ENCODE measurements at regions not wholly inside any gene's neighbourhood (a gene's known extent, or its start where the extent isn't known, plus 50 kb on each side); places are given as distances from the start of the nearest gene placed in this dataset.

GRCh38 chr3:94291686-94292085 lies 228.8 kb downstream of the NSUN3 start:
- DNase-seq (no peak), ATAC-seq (ENCODE audit: low read depth) (no peak)
- no peaks in the 10 kb centered on the region for H3K9me3 Mint-ChIP-seq
- no peaks in the 10 kb centered on the region for H3K36me3 Mint-ChIP-seq
- H3K27ac Mint-ChIP-seq, result no peak overlapping the region
- POLR2A ChIA-PET, result no interaction called here
- H3K27me3 Mint-ChIP-seq, result no peaks in the 10 kb centered on the region
- H3K4me1 Mint-ChIP-seq, result no peaks in the 10 kb centered on the region
- H3K4me3 Mint-ChIP-seq, result no peak overlapping the region

GRCh38 chr3:94292151-94292550 lies 229.3 kb downstream of the NSUN3 start:
- no peaks in the 10 kb centered on the region for H3K36me3 Mint-ChIP-seq
- H3K9me3 Mint-ChIP-seq, result no peaks in the 10 kb centered on the region
- POLR2A ChIA-PET, result no interaction called here
- H3K27me3 Mint-ChIP-seq, result no peaks in the 10 kb centered on the region
- H3K27ac Mint-ChIP-seq, result no peak overlapping the region
- no peak overlapping the region for H3K4me3 Mint-ChIP-seq
- ATAC-seq (ENCODE audit: low read depth), result no peak
- no peak for DNase-seq
- no peaks in the 10 kb centered on the region for H3K4me1 Mint-ChIP-seq

DNA sequence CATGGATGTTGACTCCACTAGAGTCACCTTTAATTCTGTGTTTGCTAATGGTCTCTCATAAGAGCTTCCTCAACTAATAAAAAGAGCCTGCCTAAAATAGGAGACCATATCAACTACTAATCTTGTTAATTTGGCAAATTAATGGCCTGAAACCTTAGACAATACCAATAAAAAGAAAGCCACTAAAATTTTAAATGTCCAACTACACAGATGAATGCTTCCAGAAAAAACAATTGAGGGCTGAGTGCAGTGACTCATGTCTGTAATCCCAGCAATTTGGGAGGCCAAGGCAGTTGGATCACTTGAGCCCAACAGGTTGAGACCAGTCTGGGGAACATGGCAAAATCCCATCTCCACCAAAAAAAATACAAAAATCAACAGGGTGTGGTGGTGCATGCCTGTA lies 230.9 kb downstream of the NSUN3 start:
- POLR2A ChIA-PET, result no interaction called here
- Mint-ChIP-seq H3K4me1 (no peaks in the 10 kb centered on the region), H3K27me3 (no peaks in the 10 kb centered on the region), H3K9me3 (no peaks in the 10 kb centered on the region), H3K4me3 (no peak overlapping the region), H3K27ac (no peak overlapping the region), H3K36me3 (no peaks in the 10 kb centered on the region)
- ATAC-seq (ENCODE audit: low read depth) (no peak), DNase-seq (no peak)

- no peak overlapping the region for H3K27ac Mint-ChIP-seq
- no peak for ATAC-seq (ENCODE audit: low read depth)
- POLR2A ChIA-PET, result no interaction called here
Observed at GRCh38 chr3:94294806-94295205, 231.9 kb downstream of the NSUN3 start.

DNA sequence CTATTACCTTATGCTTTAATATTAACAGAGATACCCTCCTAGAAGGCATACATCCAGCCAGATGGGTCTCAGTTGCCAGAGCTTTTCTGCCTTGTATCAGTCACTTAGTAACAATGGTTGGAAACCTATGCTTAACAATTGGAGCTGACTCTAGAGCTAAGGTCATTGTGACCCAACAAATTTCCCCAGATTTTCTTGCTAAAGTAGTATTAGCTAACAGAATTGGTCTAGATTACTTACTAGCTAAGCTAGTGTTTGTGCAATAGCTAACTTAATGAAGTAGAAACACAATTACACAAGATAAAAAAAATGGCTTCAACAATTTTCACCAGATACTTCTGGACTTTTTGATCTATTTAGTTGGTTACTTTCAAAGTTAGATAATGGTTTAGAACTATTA lies 236.9 kb downstream of the NSUN3 start:
- Mint-ChIP-seq H3K36me3 (no peaks in the 10 kb centered on the region), H3K4me1 (no peaks in the 10 kb centered on the region), H3K27ac (no peak overlapping the region), H3K4me3 (no peak overlapping the region), H3K27me3 (no peaks in the 10 kb centered on the region), H3K9me3 (no peaks in the 10 kb centered on the region)
- ATAC-seq (ENCODE audit: low read depth) (no peak), DNase-seq (no peak)
- POLR2A ChIA-PET, result no interaction called here

More at GRCh38 chr3:94294806-94295205, 231.9 kb downstream of the NSUN3 start:
- Mint-ChIP-seq H3K4me3 (no peak overlapping the region), H3K4me1 (no peaks in the 10 kb centered on the region), H3K9me3 (no peaks in the 10 kb centered on the region), H3K36me3 (no peaks in the 10 kb centered on the region), H3K27me3 (no peaks in the 10 kb centered on the region)
- no peak for DNase-seq

DNA sequence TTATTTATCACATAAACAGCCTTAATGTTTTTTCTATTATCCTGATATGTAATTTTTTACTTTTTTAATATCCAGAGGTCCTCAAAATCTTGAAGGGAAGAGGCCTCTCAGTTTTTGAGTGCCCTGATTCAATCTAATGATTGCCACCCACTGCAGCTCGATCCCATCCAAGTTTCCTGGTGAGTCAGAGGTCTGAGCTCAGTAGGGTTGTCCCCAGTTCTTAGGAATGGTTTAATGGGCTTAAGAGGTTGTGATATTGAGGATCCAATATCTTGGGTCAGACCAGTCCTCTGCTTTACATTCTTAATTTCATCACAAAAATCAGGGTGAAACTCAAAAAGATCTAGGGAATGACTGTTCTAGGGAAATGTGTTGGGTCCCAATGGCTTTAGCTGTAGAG lies 238.5 kb downstream of the NSUN3 start:
- no peaks in the 10 kb centered on the region for H3K27me3 Mint-ChIP-seq
- H3K27ac Mint-ChIP-seq, result no peak overlapping the region
- no peaks in the 10 kb centered on the region for H3K36me3 Mint-ChIP-seq
- no peak overlapping the region for H3K4me3 Mint-ChIP-seq
- POLR2A ChIA-PET, result no interaction called here
- H3K9me3 Mint-ChIP-seq, result no peaks in the 10 kb centered on the region
- ATAC-seq (ENCODE audit: low read depth), result no peak
- no peaks in the 10 kb centered on the region for H3K4me1 Mint-ChIP-seq
- DNase-seq, result no peak

DNA sequence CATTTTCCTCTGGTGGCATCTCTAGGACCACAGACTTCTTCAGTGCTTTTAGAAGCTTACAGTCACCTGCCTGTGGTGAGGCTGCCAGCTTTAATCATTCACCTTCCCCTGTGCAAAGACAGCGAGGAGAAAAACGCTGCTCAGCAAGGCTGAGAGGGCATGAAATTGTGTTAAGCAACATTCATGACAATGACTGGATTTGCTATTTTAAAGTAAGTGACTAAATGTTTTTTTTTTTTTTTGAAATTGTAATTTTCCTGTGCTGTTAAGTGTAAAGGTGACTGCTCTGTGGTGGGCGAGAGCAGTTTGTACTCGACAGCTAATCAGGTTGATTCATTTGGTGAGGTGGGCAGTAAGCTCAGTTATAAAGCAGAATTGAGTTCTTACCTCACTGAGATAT lies 240.4 kb downstream of the NSUN3 start:
- H3K9me3 Mint-ChIP-seq, result no peaks in the 10 kb centered on the region
- DNase-seq (no peak), ATAC-seq (ENCODE audit: low read depth) (no peak)
- H3K4me1 Mint-ChIP-seq, result no peaks in the 10 kb centered on the region
- no peaks in the 10 kb centered on the region for H3K36me3 Mint-ChIP-seq
- no peak overlapping the region for H3K4me3 Mint-ChIP-seq
- POLR2A ChIA-PET, result no interaction called here
- no peaks in the 10 kb centered on the region for H3K27me3 Mint-ChIP-seq
- H3K27ac Mint-ChIP-seq, result no peak overlapping the region

GRCh38 chr3:94303897-94304296 lies 241.0 kb downstream of the NSUN3 start:
- POLR2A ChIA-PET, result no interaction called here
- no peaks in the 10 kb centered on the region for H3K9me3 Mint-ChIP-seq
- no peak for DNase-seq
- H3K27ac Mint-ChIP-seq, result no peak overlapping the region
- no peaks in the 10 kb centered on the region for H3K4me1 Mint-ChIP-seq
- H3K27me3 Mint-ChIP-seq, result no peaks in the 10 kb centered on the region
- ATAC-seq (ENCODE audit: low read depth), result no peak
- no peak overlapping the region for H3K4me3 Mint-ChIP-seq
- no peaks in the 10 kb centered on the region for H3K36me3 Mint-ChIP-seq

DNA sequence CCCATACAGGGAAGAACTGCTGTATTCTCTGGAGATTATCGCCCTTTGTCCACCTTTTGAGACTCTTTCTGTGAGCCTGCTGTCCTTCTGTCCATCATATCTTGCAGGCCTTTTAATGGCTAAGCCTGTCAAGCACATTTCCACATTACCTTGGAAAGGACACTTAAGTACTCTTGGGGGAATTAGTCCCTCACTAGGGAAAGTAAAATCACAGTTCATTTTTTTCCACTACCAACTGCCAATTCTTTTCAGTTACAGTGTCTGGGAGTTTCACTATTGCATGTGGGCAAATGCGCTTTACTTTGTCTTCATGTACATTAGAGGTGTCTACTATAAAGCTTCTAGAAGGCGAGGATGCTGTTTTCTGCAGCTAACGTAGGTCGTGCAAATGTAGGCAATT lies 242.1 kb downstream of the NSUN3 start:
- Mint-ChIP-seq H3K4me3 (no peak overlapping the region), H3K27ac (no peak overlapping the region), H3K4me1 (no peaks in the 10 kb centered on the region), H3K27me3 (no peaks in the 10 kb centered on the region), H3K36me3 (no peaks in the 10 kb centered on the region), H3K9me3 (no peaks in the 10 kb centered on the region)
- no peak for ATAC-seq (ENCODE audit: low read depth)
- POLR2A ChIA-PET, result no interaction called here
- no peak for DNase-seq

GRCh38 chr3:94305835-94306611 lies 243.2 kb downstream of the NSUN3 start:
- Mint-ChIP-seq H3K4me3 (no peak overlapping the region), H3K36me3 (no peaks in the 10 kb centered on the region), H3K27ac (no peak overlapping the region), H3K9me3 (no peaks in the 10 kb centered on the region), H3K4me1 (no peaks in the 10 kb centered on the region), H3K27me3 (no peaks in the 10 kb centered on the region)
- no peak for DNase-seq
- POLR2A ChIA-PET, result no interaction called here
- ATAC-seq (ENCODE audit: low read depth), result no peak

DNA sequence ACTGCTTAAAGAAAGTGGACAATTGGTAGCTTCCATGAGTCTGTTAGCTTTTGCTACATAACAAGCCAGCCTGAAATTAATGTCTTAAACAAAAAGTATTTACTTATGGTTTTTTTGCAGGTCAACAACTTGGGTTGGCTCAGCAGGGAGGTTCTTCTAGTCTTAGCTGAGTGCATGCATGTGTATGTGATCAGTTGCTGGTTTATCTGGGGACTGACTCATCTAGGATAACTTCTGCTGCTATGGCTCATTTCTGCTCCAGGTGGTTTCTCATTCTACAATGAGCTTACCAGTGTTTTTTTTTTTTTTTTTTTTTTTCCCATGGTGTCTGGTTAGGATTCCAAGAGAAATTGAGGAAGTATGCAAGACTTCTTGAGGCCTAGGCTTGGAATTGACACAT lies 244.7 kb downstream of the NSUN3 start:
- Mint-ChIP-seq H3K36me3 (no peaks in the 10 kb centered on the region), H3K27ac (no peak overlapping the region), H3K4me1 (no peaks in the 10 kb centered on the region), H3K9me3 (no peaks in the 10 kb centered on the region), H3K27me3 (no peaks in the 10 kb centered on the region), H3K4me3 (no peak overlapping the region)
- POLR2A ChIA-PET, result no interaction called here
- no peak for DNase-seq
- no peak for ATAC-seq (ENCODE audit: low read depth)

DNA sequence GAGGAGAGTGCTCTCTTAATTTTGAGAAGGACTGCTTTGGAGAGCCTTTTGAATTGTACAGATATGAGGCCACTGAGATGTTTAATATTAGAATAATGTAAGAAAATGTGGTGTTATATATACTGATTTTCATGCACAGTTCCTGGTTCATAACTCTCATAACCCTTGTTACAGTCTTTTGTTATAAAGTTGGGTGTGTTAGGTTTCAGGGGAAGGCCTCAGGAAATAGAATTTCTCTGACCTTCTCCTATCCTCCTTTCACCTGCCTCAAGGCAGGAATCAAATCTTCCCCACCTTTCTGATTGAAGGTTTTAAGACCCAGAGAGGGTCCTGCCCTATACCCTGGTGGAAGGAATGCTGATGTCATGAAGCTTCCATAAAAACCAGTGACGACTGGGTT lies 245.9 kb downstream of the NSUN3 start:
- H3K4me3 Mint-ChIP-seq, result no peak overlapping the region
- no peaks in the 10 kb centered on the region for H3K9me3 Mint-ChIP-seq
- no peaks in the 10 kb centered on the region for H3K27me3 Mint-ChIP-seq
- no peak overlapping the region for H3K27ac Mint-ChIP-seq
- DNase-seq (no peak), ATAC-seq (ENCODE audit: low read depth) (no peak)
- H3K4me1 Mint-ChIP-seq, result no peaks in the 10 kb centered on the region
- POLR2A ChIA-PET, result no interaction called here
- no peaks in the 10 kb centered on the region for H3K36me3 Mint-ChIP-seq

- no peaks in the 10 kb centered on the region for H3K4me1 Mint-ChIP-seq
- POLR2A ChIA-PET, result no interaction called here
- no peak for ATAC-seq (ENCODE audit: low read depth)
- H3K27ac Mint-ChIP-seq, result no peak overlapping the region
- no peaks in the 10 kb centered on the region for H3K36me3 Mint-ChIP-seq
- H3K4me3 Mint-ChIP-seq, result no peak overlapping the region
- no peak for DNase-seq
- H3K27me3 Mint-ChIP-seq, result no peaks in the 10 kb centered on the region
- H3K9me3 Mint-ChIP-seq, result no peaks in the 10 kb centered on the region
Observed at GRCh38 chr3:94310341-94311135, 247.7 kb downstream of the NSUN3 start.

DNA sequence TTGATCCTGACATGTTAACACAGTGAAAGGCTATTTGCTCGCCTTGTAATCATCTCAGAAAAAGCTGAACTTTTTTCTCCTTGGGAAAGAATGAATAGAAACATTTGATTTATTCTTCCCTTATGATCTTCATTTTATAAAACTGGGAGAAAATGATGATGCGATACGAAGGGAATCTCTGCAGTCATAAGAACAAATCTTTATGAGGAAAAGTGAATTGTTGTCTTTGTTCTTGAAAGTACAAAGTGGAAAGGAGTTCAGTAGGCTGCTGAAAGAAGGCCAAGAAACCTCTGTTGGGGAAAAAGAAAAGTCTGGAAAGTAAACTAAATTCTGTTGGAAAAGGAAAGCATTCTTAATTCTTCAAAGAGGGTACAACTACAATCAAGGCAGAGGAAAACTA lies 248.8 kb downstream of the NSUN3 start:
- Mint-ChIP-seq H3K27me3 (no peaks in the 10 kb centered on the region), H3K36me3 (no peaks in the 10 kb centered on the region), H3K4me1 (no peaks in the 10 kb centered on the region), H3K4me3 (no peak overlapping the region), H3K27ac (no peak overlapping the region), H3K9me3 (no peaks in the 10 kb centered on the region)
- no peak for DNase-seq
- no peak for ATAC-seq (ENCODE audit: low read depth)
- POLR2A ChIA-PET, result no interaction called here

Measured in activated naive CD8-positive, alpha-beta T cell treated with anti-CD3 and anti-CD28 coated beads, Interleukin-2, amount 10 ng/mL, durations not matched to agents 7 days and 5 days (primary cell).